ENCODE measurements at regions not wholly inside any gene's neighbourhood (a gene's known extent, or its start where the extent isn't known, plus 50 kb on each side); places are given as distances from the start of the nearest gene placed in this dataset.

DNA sequence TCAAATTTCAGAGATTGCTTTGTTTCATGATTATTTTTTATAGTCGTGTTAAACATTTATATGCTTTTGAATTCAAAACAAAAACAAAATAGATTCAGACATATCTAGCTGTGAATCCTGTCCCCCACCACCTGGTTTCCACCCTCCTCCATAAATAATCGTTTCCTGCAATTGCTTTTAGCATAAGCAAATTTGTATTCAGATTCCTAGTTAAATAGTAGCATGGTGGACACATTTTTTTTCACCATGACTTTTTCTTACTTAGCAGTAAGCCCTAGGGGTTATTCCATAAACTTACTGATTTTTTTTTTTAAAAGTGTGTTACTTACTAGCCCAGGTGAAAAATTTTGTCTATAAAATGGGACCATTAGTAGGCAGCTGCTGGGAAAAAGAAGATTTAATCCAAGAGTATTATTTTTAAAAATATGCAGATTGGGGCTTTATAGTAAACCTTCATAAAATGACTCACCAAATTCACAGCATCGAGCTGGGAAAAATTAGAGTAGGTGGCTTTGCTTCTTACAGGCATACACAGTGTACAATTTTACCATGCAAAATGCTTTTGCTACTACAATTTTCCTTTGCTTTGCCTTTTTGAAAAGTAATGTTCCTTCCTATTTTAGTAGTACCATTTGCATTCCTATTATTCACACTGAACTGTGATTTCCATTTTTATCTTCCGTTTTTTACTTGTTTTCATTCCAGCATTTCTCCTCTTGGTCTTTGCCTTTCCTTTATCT is 117.8 kb downstream of the BTG1 start:
- no peak for FAIRE-seq
- TF ChIP-seq, protein P1, sequence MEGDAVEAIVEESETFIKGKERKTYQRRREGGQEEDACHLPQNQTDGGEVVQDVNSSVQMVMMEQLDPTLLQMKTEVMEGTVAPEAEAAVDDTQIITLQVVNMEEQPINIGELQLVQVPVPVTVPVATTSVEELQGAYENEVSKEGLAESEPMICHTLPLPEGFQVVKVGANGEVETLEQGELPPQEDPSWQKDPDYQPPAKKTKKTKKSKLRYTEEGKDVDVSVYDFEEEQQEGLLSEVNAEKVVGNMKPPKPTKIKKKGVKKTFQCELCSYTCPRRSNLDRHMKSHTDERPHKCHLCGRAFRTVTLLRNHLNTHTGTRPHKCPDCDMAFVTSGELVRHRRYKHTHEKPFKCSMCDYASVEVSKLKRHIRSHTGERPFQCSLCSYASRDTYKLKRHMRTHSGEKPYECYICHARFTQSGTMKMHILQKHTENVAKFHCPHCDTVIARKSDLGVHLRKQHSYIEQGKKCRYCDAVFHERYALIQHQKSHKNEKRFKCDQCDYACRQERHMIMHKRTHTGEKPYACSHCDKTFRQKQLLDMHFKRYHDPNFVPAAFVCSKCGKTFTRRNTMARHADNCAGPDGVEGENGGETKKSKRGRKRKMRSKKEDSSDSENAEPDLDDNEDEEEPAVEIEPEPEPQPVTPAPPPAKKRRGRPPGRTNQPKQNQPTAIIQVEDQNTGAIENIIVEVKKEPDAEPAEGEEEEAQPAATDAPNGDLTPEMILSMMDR (IDR thresholded peaks at IDR 0.05; ENCODE audit: insufficient read depth, missing control alignments): no peak

DNA sequence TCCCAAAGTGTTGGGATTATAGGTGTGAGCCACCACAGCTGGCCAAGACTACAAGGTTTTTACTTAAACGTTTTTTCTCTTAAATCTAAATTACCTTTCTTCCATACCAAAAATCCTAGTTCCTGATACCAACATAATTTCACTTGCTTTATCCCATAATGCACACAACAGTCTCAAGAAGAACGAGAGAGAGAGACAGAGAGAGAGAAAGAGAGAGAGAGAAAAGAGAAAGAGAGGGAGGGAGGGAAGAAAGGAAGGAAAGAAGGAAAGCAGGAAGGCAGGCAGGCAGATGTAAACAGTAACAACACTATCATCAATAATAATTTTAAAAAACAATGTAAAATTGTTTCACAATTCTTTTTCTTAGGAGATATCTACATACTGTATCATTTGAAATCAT is 118.4 kb downstream of the BTG1 start:
- TF ChIP-seq, protein P1 (IDR thresholded peaks at IDR 0.05; ENCODE audit: insufficient read depth, missing control alignments): no peak
- FAIRE-seq (no peak), DNase-seq (ENCODE audit: insufficient read length, low spot score) (no peak)

More for the DNA sequence above, 117.8 kb downstream of the BTG1 start:
- DNase-seq (ENCODE audit: insufficient read length, low spot score): no peak

DNA sequence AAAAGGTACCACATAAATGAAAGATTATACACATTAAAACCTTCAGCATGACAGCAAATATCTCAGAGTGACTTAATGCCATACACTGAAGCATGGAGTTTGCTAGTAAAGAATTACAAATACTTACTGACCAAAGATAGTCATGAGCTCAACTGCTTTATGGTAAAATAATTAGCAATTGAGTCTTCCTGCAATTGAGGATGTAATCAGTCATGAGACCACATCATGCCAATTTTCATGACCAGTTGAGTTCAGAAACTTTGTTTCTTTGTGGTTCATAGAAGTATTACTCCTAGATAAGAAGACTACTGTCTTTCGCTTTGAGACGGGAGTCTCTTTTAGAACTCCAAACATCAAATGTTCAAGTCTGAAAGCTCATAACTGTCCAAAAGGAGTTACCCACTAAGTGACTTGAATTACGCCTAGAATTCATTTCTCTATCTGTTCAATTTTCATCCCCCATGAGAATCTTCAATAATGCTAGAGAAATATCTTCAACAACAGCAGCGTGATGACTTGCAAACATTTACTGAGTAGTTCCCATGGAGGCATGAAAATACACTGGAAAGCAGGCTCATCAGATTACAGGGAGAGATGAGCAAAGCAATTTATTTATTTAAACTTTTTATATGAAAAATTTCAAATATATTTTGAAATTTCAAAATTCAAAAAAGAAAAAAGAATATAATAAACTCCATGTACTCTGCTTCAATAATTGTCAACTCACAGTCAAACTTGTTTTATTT is 120.0 kb downstream of the BTG1 start:
- FAIRE-seq: no peak
- TF ChIP-seq, protein P1 (IDR thresholded peaks at IDR 0.05; ENCODE audit: insufficient read depth, missing control alignments): no peak

DNA sequence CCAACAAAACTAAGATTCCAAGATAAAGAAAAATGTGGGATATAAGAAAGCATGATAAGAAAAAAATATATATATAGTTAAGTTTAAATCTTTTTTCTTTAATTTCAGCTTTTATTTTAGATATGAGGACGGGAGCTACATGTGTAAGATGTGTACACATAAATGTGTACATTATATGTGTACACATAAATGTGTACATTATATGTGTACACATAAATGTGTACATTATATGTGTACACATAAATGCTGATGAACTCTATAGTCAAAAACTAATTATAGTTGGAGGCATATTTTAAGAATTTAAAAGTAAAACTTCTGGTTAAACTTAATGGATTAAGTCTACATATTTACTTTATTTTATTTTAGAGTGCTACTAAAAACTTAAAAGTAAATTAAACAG is 123.6 kb downstream of the BTG1 start:
- TF ChIP-seq, protein P1 (IDR thresholded peaks at IDR 0.05; ENCODE audit: insufficient read depth, missing control alignments): no peak
- FAIRE-seq (no peak), DNase-seq (ENCODE audit: insufficient read length, low spot score) (no peak)

More for the DNA sequence above, 120.0 kb downstream of the BTG1 start:
- DNase-seq (ENCODE audit: insufficient read length, low spot score): no peak

DNA sequence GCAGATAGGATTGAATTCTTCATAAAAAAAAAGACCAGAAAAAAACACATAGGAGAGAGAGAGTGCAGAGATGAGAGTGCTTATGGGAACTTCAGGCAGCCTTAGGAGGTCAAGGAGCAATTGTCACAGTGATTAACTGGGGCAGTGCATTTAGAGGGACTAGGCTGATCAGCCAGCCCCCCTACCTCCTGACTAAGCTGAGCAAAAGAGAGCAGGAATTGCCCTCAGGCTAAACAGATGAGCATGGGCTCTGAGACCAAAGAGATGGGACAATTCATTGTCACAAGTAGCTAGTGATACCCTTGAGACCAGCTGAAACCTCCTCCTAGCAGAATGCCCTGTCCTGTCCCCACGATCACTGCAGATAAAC is 124.0 kb downstream of the BTG1 start:
- TF ChIP-seq, protein P1 (IDR thresholded peaks at IDR 0.05; ENCODE audit: insufficient read depth, missing control alignments): no peak
- FAIRE-seq (no peak), DNase-seq (ENCODE audit: insufficient read length, low spot score) (no peak)

DNA sequence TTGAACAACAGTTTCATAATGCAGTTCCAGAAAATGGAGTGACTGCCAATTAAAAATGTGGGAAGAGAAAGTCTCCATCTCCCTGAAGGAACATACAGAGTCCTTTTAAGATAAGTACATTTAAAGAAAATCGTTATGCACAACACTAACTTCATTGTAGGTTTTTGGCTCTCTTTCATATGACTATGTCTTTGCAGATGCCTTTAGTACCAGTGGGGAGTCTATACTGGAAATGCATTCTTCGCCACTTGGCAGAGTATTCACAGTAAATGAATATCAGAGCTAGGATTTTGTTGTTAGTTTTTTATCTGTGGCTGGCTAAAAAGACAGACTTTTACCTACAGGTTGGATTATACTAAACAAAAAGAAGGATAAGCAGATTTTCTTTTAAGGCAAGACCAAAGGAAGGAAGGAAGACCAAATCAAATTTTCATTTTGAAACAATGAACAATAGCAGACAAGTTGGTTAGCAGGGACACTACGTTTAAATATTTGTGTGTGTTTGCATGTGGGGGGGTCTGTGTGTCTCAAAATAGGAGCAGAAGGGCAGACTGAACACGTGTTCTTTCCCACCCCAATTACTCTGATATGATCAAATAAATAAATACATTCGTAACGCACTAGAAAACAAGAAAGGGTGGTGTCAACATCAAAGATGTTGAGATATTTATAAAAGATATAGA is 124.5 kb downstream of the BTG1 start:
- no peak for DNase-seq (ENCODE audit: insufficient read length, low spot score)
- TF ChIP-seq, protein P1 (IDR thresholded peaks at IDR 0.05; ENCODE audit: insufficient read depth, missing control alignments): no peak
- FAIRE-seq: no peak

Data from D721Med (cell line).